ENCODE measurements at regions not wholly inside any gene's neighbourhood (a gene's known extent, or its start where the extent isn't known, plus 50 kb on each side); places are given as distances from the start of the nearest gene placed in this dataset.
"Not testable (repeated sequence)": the region's sequence is repeated elsewhere in the genome, so short reads cannot be mapped to it uniquely, and the experiment has no call there.

DNA sequence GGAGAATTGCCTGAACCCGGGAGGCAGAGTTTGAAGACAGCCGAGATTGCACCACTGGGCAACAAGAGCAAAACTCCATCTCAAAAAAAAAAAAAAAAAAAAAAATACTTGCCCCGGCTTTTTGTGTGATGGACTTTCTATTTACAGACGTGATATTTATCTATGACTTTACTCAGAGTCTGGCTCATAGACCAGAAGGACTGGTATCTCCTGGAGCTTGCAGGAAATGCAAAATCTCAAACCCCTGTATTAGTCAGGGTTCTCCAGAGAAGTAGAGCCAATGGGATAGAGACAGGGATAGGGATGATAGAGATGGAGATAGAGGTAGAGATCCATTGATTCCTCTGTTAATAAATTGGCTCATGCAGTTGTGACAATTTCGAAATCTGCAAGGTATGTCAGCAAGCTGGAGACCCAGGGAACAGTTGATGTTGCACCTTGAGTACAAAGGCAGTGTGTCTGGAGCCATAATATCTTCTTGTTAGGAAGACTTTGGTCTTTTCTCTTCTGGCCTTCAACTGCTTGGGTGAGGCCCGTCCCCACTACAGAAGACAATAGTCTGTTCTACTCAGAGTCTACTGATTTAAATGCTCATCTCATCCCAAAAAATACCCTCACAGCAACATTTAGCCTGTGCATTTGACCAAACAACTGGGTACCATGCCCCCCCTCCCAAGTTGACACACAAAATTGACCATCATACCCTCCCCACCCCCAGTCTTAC lies 195.4 kb upstream of the MSX2 start:
- DNase-seq: no peak

DNA sequence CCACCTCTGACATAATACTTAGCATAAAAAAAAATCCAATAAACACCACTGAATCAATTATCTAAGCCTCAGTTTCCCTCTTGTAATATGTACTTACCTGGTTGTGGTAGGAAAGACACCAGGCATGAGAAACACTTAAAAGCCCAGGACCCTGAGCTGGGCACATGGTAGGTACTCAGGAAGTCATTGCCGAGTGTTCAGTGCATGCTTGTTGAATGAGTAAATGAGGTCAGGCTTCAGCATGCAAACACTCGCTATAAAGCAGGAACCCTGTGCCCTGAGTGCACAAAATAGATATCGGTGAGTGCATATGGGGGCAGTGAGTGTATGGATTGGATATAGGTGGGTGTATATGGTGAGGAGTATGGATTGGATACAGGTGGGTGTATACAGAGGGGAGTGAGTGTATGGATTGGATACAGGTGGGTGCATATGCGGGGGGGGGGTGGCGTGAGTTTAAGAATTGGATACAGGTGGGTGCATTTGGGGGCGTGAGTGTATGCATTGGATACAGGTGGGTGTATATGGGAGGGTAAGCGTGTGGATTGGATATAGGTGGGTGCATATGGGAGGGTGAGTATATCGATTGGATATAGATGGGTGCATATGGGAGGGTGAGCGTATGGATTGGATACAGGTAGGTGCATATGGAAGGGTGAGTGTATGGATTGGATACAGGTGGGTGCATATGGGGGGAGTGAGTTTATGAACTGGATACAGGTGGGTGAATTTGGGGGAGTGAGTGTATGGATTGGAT lies 194.3 kb upstream of the MSX2 start:
- no peak for DNase-seq

DNA sequence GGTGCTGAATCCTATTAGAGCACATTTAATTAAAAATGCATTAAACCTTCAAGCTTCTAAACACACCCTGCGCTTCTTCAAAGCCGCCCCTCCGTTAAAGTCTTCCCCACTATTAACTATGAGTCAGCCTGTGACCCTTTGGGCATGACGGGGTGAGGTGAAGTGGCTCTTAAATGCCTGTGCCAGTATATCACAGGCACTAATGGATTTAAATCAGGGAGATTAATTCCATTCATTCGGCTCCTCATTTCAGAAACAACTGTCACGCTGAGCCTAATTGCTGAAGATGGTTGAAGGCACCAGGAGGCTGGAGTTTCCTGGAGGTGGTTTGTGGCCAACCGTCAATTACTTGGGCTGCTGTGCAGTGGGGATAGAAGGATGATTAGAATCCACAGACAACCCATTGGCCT lies 192.6 kb upstream of the MSX2 start:
- DNase-seq: no peak

DNA sequence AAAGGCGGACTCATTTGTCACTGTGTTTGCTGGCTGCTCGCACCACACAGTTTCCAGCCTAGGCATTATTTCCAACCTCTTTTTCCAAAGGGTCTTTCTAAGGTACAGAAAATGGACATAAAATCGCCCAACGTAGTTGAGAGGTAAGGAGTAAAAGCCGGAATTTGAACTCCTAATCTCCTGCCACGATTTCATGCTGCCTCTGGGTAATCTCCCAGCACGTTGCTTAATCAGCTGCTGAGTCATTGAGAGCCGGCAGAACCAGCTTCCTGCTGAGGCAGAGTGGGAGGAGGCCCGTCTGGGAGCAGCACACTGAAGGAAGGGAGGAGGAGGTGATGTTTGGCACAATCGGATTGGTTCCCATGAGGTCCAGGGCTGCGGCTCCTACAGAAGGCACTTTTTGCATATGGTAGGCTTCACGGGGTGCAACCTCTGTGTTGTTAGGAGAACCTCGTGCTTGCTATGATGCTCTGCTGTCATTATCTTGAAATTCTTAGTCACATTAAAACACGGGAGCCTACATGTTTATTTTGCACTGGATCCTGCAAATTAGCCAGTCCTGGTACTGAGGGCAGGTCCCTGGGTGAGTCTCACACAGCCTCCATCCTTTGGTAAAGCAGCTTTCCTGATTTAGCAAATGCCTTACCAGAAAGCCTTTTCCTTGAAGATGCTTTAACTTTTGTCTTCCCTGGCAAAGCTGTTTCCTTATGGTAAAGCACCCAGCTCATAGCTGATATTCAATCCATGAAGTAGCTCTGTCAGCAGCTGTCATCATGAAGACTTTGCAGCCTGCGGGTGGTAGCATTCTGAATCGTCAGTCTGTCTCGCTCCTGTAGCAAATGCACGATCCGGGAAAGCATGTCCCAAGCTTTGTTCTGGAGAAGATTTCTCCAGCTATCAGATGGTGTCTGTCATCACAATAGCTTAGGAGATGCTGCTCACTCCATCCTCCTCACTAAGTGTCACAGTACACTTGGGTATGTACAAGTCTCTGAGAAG lies 191.6 kb upstream of the MSX2 start:
- DNase-seq: peak; percentile 24

DNA sequence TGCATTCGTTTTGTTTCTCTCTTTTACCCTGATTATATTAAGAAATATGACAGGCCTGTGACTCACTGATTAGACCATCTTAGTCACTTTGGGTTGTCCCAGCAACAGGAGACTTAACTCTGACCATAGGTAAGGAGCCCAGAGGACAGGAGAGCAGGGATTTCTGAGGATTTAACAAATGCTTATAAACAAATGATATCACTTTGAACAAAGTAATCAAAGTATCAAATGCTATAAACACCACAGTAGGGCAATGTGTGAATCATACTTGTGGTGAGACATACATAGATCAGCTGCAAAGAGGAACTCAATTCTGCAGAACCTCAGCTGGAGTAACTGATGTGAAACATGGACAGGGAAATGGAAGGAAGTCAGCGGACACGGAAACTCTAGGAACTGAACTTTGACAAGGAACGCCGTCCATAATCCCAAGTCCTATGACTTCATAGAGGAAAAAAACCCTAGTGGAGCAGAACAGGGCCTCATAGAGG lies 190.6 kb upstream of the MSX2 start:
- DNase-seq: no peak

DNA sequence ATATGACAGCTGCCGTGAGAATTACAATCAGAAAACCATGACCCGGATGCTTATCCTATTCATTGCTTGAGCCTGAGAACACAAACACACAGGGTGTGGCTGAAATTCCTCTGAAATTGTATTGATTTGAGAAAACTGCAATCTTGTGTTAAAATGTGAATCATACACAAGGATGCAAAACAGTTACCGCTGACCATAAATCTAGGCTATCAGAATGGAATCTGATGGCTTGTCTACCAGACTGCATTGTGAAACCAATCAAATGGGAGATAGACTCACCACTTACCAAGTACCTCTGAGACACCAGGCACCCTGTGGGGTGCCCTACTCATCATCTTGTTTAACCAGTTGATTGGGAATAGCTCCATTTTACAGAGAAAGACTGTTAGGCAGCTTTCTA lies 188.7 kb upstream of the MSX2 start:
- DNase-seq: no peak

DNA sequence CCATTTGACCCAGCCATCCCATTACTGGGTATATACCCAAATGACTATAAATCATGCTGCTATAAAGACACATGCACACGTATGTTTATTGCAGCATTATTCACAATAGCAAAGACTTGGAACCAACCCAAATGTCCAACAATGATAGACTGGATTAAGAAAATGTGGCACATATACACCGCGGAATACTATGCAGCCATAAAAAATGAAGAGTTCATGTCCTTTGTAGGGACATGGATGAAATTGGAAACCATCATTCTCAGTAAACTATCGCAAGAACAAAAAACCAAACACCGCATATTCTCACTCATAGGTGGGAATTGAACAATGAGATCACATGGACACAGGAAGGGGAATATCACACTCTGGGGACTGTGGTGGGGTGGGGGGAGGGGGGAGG lies 184.6 kb upstream of the MSX2 start:
- not testable (repeated sequence) for DNase-seq

DNA sequence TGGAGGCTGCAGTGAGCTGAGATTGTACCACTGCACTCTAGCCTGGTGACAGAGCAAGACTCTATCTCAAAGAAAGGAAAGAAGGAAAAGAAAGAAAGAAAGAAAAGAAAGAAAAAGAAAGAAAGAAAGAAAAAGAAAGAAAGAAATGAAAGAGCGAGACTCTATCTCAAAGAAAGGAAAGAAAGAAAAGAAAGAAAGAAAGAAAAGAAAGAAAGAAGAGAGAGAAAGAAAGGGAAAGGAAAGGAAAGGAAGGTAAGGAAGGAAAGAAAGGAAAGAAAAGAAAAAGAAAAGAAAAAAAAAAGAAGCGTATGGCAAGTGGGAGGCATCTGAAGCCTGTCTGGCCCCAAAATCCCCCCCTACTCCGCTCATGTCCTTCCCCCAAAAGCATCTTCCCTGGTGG lies 182.3 kb upstream of the MSX2 start:
- DNase-seq: no peak

DNA sequence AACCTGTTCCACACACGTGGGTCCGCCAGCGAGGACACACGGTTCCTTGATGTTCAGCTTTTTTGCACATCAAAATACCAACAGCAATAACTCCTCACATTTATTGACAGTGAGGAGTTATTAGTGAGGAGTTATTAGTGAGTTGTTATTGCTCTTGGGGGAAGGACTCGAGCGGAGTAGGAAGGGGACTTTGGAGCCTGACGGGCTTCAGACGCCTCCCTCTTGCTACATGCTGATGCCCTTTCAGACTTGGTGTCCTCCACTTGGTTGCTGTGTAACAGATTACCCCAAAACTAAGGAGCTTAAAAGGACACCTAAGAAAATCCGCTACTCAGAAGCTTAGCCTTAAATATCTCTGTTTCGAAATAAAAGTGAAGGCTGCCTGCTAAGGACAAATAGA lies 181.9 kb upstream of the MSX2 start:
- no peak for DNase-seq

DNA sequence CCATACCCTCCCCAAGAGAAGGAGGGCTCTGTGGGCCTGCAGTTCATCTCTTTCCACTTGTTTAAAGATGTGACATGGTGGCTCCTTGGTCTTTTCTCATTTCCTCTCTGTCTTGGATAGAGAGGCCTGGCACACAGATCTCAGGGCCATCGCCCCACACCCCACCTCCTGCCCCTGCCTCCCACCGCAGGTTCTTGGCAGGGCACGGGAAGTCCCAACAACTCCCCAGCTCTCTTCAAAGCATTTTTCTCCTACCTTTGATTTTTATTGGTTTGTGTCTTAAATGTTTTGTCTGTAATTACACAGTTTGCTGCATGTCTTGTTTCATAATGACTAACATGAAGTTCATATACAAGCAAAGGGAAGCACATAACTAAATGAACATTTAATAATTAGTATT lies 178.5 kb upstream of the MSX2 start:
- no peak for DNase-seq

DNA sequence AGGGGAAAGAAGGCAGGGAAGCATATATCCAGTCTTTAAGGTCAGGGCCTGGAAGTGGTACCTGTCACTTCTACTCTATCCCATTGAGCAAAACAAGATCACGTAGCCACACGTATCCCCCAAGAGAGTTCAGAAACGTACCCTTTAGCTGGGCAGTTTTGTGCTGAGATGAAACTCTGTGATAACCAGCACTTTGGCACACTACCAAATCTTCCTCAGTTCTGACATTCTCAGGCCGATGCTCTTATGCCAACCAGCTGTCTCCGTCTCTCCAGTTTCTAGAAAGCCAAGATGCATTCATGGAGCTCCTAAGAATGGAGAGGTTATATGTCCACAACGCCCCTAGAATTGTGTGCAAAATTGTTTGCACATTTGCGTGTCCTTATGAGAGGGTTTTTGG lies 176.6 kb upstream of the MSX2 start:
- DNase-seq: no peak

DNA sequence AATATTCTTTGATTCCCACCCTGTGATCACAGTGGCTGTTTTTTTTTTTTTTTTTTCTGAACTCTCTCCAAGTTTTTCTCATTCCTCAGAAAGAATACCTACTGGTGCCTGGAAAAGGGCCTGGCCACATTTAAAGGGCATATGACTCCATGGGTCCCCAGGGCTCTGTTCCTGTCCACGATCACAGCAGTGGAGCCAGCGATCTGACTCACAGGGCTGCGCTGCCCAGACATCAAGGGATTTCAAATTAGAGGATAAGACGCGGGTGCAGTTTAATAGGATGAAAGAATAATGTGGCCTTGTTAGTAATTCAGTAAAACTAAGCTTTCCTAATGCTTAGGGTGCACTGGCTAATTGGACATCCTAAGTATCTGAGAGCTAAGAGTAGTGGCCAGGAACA lies 175.1 kb upstream of the MSX2 start:
- no peak for DNase-seq

DNA sequence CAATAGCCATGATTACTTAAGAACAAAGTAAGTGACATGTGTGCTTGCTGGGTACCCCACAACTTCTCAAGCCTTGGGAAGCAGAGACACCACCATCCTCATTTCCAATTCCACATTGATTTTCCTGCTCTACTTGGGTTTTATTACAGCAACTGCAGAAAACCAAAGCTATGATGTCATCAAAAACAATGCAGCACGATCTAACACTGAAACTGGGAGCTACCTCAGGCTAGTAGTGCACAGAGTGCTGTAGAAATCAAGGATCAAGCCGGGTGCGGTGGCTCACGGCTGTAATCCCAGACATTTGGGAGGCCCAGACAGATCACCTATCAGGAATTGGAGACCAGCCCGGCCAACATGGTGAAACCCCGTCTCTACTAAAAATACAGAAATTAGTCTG lies 174.4 kb upstream of the MSX2 start:
- DNase-seq: no peak

DNA sequence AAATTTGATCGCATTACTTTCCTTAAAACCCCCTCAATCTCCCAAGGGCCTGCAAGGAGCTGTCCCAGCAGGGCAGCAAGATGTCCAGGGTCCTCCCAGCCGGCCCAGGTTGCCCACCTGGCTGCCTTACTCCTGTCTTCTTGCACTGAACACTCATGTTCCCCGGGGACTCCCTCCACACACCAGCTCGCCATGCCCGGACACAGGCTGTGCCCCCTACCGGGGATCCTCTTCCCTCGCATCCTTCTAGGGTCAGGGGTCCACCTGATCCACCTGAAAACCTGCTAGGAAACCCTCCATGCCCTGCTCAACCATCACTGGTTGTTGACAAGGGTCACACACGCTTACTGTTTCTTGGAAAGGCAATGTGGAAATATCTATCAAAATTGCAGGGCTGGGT lies 172.0 kb upstream of the MSX2 start:
- DNase-seq: no peak

DNA sequence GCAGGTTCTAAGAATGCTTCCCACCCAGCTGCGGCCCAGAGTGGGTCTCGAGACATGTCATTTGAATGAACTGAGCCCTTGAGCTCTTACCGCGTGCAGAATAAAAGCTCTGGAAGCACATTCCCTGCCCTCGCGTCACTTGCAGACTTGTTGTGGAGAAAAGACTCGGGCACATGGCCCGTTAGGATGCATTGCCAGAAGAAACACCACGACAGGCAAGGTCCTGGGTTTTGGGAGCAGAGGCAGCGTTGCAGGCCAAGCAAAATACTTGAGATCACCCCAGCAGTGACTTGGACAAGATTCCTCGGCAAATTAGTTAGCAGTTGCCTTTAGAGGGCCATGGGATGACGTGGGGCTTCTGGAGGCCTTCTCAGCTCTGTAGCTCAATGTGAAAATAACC lies 170.8 kb upstream of the MSX2 start:
- DNase-seq: no peak

DNA sequence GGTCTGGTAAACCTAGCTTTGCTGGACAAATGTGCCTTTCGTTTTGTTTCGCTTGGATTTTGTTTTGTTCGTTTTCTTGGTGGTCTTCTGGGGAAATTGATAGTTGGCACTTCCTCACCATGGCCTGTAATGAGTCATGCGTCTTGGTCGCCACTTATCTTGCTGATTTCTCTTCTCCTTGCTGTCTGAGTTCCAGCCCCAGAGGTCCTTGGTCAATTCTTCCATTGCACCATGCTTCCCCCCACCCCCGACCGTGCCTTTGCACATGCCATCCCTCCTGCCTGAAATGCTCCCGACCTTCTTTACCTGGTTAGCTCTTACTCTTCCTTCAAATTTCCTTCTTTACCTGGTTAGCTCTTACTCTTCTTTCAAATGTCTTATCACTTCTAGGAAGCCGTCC lies 168.7 kb upstream of the MSX2 start:
- DNase-seq: no peak

DNA sequence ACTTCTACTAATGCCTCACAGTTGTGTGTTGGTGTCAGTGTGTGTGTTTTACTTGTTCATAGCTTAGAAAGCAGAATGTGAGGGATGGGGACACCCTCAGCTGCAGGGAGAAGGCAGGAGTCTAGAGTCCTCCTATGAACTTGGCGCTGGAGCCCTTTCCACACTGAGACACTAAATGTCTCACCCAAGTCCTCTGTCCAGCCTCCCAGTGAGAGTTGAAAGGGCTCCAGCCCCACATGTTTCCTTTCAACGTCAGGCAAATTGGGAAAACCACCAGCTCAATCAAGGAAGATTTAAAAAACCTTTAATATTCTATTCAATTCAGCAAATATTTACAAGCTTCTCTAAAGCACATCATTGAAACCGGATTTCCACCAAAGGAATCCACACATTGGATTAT lies 167.6 kb upstream of the MSX2 start:
- DNase-seq: no peak

DNA sequence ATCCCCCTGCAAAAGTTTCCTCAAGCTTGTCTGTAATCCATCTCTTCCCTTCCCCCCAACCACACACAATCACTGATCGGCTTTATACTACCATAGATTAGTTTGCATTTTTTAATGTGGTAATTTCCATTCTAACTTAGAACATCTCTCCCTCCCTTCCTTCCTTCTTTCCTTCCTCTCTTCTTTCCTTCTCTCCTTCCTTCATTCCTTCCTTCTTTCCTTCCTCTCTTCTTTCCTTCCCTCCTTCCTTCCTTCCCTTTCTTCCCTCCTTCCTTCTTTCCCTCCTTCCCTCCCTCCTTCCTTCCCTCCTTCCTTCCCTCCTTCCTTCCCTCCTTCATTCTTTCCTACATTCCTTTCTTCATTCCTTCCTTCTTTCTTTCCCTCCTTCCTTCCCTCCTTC lies 166.2 kb upstream of the MSX2 start:
- DNase-seq: no peak

DNA sequence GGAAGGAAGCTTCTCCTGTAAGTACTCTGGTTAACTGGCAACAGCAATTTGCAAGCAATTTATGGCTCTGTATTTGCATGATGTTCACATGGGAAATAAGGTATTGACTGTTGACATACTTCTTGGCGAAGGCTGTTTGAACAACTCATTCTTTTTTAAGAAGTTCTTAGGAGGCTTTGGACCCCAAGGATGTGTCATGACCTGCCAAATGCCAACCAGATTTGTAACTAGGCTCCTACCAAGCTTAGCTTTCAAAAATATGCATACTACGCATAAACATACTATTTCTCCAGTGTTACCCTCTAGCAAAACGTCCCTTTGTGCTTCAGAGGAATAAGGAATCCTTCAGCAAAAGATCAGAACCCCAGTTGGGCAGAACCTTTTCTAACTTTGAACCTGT lies 165.2 kb upstream of the MSX2 start:
- no peak for DNase-seq

DNA sequence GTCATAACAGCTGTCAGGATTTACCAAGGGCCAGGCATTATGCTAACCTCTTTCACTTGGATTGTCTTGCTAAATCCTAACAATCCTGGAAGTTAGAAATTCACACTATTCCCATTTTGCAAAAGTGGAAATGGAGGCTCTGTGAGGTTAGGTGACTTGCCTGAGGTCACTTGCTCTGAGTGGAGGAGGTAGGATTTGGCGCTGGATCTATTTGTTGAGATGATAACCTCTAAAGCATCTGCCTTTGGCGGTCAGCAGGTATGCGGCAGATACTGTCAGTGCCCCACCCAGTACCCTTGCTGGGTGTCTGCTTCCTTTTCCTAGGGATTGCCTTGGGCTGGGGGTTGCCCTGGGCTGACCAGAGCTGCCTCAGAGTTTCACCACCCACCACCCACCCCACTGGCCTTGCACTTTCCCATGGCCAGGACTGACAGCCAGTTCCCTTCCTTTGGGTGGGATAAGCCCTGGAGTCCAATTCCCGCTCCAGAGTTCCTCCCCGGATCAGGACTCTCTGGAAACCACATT lies 164.8 kb upstream of the MSX2 start:
- DNase-seq: no peak

DNA sequence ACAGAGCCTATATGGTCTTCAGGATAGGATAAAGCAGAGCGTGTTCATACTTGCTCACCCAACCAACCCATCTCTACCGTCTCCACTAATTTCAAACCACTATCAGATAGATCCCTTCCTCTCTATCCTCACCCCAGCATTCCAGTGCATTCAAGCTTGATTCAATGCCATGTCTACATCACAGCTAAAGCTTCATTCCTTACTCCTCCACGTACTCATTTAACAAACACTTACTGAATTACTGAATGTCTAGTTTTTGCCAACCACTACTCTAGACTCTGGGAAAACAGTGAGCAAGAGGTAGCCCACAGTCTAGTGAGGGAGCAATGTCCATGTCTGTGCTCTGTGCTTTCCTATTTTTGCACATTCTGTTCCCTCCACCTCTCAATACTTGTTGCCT lies 163.5 kb upstream of the MSX2 start:
- DNase-seq: no peak

DNA sequence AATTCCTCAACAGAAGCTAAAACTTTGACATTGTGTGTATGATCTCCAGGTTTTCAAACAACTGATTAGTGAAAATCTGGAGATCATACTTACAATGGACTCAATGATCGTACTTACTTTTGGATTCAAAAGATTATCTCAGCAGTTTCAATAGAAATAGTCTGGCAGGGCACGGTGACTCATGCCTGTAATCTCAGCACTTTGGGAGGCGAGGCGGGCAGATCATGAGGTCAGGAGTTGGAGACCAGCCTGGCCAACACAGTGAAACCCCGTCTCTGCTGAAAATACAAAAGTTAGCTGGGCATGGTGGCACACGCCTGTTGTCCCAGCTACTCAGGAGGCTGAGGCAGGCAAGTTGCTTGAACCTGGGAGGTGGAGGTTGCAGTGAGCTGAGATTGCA lies 161.3 kb upstream of the MSX2 start:
- not testable (repeated sequence) for DNase-seq

DNA sequence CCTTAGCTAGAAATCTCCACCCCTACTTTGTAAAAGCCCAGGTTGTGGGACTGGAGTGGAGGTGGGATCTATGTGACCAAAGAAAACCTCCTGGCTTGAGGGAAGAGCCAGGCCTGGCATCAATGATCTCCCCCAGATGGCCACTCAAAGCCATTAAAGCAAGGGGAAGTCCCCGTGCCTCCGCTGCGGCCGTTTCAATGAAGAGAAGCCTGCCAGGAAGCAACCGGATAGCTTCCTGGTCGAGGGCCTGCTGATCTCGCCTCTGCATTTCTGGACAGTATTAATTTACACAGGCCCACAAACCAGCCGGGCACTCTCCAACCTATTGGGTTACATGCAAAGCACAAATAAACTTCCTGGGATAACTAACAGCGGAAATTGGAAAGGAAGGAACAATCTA lies 160.5 kb upstream of the MSX2 start:
- no peak for DNase-seq
